ENCODE measurements at regions not wholly inside any gene's neighbourhood (a gene's known extent, or its start where the extent isn't known, plus 50 kb on each side); places are given as distances from the start of the nearest gene placed in this dataset.

DNA sequence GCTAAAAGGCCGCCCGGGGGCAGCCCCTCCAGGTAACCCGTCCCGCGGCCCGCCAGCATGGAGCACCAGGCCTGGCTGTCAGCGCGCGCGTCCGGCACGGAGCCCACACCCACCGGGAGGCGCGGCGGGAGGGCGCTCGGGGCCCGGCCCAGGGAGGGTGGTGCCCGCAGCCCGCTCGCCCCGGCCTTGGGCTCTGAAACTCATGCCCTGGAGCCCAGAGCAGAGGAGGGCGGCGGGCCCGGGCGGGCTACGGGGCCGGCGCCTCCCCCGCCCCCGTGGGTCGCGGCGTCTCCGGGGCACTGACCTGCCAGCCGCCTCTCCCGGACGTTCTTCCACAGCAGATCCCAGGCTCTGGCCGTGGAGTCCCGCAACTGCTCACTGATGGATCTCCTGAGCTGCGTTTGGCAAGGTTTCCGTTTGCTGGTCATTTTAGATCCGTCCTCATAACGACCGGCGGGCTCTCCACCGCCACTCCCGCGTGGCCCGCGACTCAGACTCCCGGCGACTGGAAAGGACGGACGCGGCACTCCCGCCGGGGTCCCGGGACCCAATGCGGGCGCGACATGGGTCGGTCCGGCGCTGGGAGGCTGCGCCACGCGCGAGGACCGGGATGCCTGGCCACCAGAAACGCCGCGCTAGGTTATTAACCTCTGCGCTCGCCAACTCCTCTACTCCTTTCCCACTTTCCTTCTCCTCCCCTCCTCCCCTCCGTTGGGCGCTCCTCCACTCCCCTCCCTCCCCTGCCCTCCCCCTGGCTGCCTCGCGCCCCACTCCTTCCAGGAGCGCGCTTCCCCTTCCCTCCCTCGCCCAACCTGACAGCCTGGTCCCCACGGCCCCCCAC lies 64.7 kb upstream of the STARD13 start:
- no peak overlapping the region for H2BK15ac ChIP-seq (replicated peaks; ENCODE audit: low read depth)
- WGBS (ENCODE audit: extremely low coverage, insufficient coverage, low lambda C conversion rate): no CpG with 5 or more reads among the region's 84 CpGs
- no peaks in the 10 kb centered on the region for H3K27me3 ChIP-seq (ENCODE audit: insufficient read depth, low read length, poor library complexity)
- no peak overlapping the region for H3K27ac ChIP-seq (ENCODE audit: low read depth, low read length)
- H2AK5ac ChIP-seq (ENCODE audit: low read length): no peak overlapping the region
- no peaks in the 10 kb centered on the region for H3K79me1 ChIP-seq (ENCODE audit: low read length)
- H3K4ac ChIP-seq (ENCODE audit: low read depth, low read length): no peak overlapping the region
- peak overlapping the region; percentile 39 for H3K9ac ChIP-seq (ENCODE audit: low read length)
- H3K4me1 ChIP-seq (ENCODE audit: control insufficient read depth, low read depth, low read length): peaks cover 2% of the 10 kb centered on the region
- H3K4me2 ChIP-seq (ENCODE audit: low read length): peak overlapping the region; percentile 60
- peak; percentile 26 for DNase-seq
- H2BK5ac ChIP-seq (ENCODE audit: low read length): no peak overlapping the region
- no peaks in the 10 kb centered on the region for H3K36me3 ChIP-seq (ENCODE audit: control insufficient read depth, insufficient read depth, low read length)
- no peak overlapping the region for H4K8ac ChIP-seq (ENCODE audit: low read depth, low read length)
- no peak overlapping the region for H4K5ac ChIP-seq (ENCODE audit: low read length)
- no peak overlapping the region for H3K23ac ChIP-seq (ENCODE audit: low read length)
- H3K56ac ChIP-seq (ENCODE audit: low read length): peak overlapping the region; percentile 63
- no peaks in the 10 kb centered on the region for H3K79me2 ChIP-seq (ENCODE audit: control insufficient read depth, insufficient read depth, low read length)
- H2BK120ac ChIP-seq (ENCODE audit: low read depth, low read length): no peak overlapping the region
- no peak overlapping the region for H3K18ac ChIP-seq (ENCODE audit: low read length)
- peak overlapping the region; percentile 35 for H3K4me3 ChIP-seq (ENCODE audit: low read length)

DNA sequence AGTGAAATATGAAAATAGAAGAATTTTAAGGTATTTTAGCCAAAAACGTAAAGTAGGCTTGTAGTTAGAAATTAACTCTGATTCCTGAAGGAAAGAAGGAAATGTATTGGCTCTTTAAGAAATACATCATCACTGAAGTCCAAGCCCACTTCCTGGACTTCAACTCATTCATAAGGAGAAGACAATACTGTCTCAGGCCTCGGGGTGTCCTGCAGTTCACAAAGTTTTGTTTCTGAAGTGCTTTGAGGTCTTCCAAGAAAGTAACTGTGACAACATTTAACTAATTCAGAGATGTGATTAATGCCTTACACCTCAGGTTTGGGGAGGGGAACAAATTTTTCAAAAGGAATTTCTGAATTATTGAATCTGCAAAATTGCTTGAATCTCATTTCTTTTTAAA lies 65.8 kb upstream of the STARD13 start:
- Histone ChIP-seq H3K18ac (ENCODE audit: low read length) (no peak overlapping the region), H3K4me3 (ENCODE audit: low read length) (no peak overlapping the region), H3K27me3 (ENCODE audit: insufficient read depth, low read length, poor library complexity) (no peaks in the 10 kb centered on the region), H3K27ac (ENCODE audit: low read depth, low read length) (no peak overlapping the region), H2BK5ac (ENCODE audit: low read length) (no peak overlapping the region), H4K8ac (ENCODE audit: low read depth, low read length) (no peak overlapping the region), H3K79me1 (ENCODE audit: low read length) (no peaks in the 10 kb centered on the region), H3K79me2 (ENCODE audit: control insufficient read depth, insufficient read depth, low read length) (no peaks in the 10 kb centered on the region), H2AK5ac (ENCODE audit: low read length) (no peak overlapping the region), H3K4me1 (ENCODE audit: control insufficient read depth, low read depth, low read length) (peaks cover 2% of the 10 kb centered on the region), H3K23ac (ENCODE audit: low read length) (no peak overlapping the region), H3K56ac (ENCODE audit: low read length) (no peak overlapping the region), H3K4me2 (ENCODE audit: low read length) (no peak overlapping the region), H3K36me3 (ENCODE audit: control insufficient read depth, insufficient read depth, low read length) (no peaks in the 10 kb centered on the region), H4K5ac (ENCODE audit: low read length) (no peak overlapping the region), H3K4ac (ENCODE audit: low read depth, low read length) (no peak overlapping the region), H2BK120ac (ENCODE audit: low read depth, low read length) (no peak overlapping the region), H3K9ac (ENCODE audit: low read length) (no peak overlapping the region), H2BK15ac (replicated peaks; ENCODE audit: low read depth) (no peak overlapping the region)
- DNase-seq: no peak
- 100% methylated on average over 1 of the region's 2 CpGs for WGBS (ENCODE audit: extremely low coverage, insufficient coverage, low lambda C conversion rate)

DNA sequence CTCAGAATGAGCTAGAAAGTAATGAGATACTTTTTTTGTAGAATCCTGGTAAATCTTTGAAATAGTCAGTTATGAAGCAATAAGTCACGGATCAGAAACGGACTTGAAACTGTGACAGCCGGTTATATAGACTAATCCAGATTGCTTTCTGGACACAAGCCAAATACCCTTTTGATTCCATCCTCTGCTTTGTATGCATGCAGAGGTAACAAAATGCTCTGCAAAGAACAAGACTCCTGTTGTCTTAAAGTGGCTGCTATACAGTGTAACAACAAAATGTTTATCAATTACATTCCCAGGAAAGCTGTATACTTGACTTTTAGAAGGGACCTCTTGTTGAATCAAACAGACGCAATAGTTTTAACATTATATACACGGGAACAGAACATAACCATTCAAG lies 66.5 kb upstream of the STARD13 start:
- H3K23ac ChIP-seq (ENCODE audit: low read length): no peak overlapping the region
- no peak for DNase-seq
- no peaks in the 10 kb centered on the region for H3K27me3 ChIP-seq (ENCODE audit: insufficient read depth, low read length, poor library complexity)
- no peaks in the 10 kb centered on the region for H3K36me3 ChIP-seq (ENCODE audit: control insufficient read depth, insufficient read depth, low read length)
- no peaks in the 10 kb centered on the region for H3K79me1 ChIP-seq (ENCODE audit: low read length)
- no peaks in the 10 kb centered on the region for H3K79me2 ChIP-seq (ENCODE audit: control insufficient read depth, insufficient read depth, low read length)
- no peak overlapping the region for H2BK15ac ChIP-seq (replicated peaks; ENCODE audit: low read depth)
- peaks cover 2% of the 10 kb centered on the region for H3K4me1 ChIP-seq (ENCODE audit: control insufficient read depth, low read depth, low read length)
- H3K4me3 ChIP-seq (ENCODE audit: low read length): no peak overlapping the region
- H3K9ac ChIP-seq (ENCODE audit: low read length): no peak overlapping the region
- no peak overlapping the region for H3K18ac ChIP-seq (ENCODE audit: low read length)
- H2AK5ac ChIP-seq (ENCODE audit: low read length): no peak overlapping the region
- no peak overlapping the region for H3K4ac ChIP-seq (ENCODE audit: low read depth, low read length)
- no peak overlapping the region for H4K8ac ChIP-seq (ENCODE audit: low read depth, low read length)
- H2BK5ac ChIP-seq (ENCODE audit: low read length): no peak overlapping the region
- H2BK120ac ChIP-seq (ENCODE audit: low read depth, low read length): no peak overlapping the region
- H3K4me2 ChIP-seq (ENCODE audit: low read length): no peak overlapping the region
- H4K5ac ChIP-seq (ENCODE audit: low read length): no peak overlapping the region
- H3K56ac ChIP-seq (ENCODE audit: low read length): no peak overlapping the region
- H3K27ac ChIP-seq (ENCODE audit: low read depth, low read length): no peak overlapping the region
- no CpG with 5 or more reads among the region's 5 CpGs for WGBS (ENCODE audit: extremely low coverage, insufficient coverage, low lambda C conversion rate)

DNA sequence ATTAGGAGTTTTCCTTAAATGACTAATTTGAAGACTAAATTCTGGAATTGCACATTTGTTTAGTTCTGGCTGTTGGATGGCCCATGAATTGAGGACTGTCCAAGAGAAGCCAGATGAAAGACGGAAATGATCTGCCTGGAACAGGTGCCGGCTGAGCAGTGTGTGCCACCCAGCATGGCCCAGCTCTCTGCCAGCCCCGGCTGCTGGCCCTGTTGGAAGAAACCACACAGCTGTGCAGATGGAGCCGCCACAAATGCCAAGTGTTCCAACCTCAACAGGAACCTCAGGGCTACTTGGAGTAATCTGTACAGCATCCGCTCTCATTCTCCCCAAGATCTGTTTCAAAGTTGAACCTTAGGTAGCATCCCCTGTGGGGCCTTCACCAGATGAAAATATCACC lies 67.0 kb upstream of the STARD13 start:
- no peak overlapping the region for H3K23ac ChIP-seq (ENCODE audit: low read length)
- H3K27me3 ChIP-seq (ENCODE audit: insufficient read depth, low read length, poor library complexity): no peaks in the 10 kb centered on the region
- H3K4ac ChIP-seq (ENCODE audit: low read depth, low read length): no peak overlapping the region
- no peak overlapping the region for H3K27ac ChIP-seq (ENCODE audit: low read depth, low read length)
- no peak overlapping the region for H3K4me2 ChIP-seq (ENCODE audit: low read length)
- no peak overlapping the region for H3K56ac ChIP-seq (ENCODE audit: low read length)
- DNase-seq: no peak
- no peak overlapping the region for H3K9ac ChIP-seq (ENCODE audit: low read length)
- no peak overlapping the region for H3K18ac ChIP-seq (ENCODE audit: low read length)
- H4K8ac ChIP-seq (ENCODE audit: low read depth, low read length): no peak overlapping the region
- H3K4me3 ChIP-seq (ENCODE audit: low read length): no peak overlapping the region
- no CpG with 5 or more reads among the region's 5 CpGs for WGBS (ENCODE audit: extremely low coverage, insufficient coverage, low lambda C conversion rate)
- H2BK5ac ChIP-seq (ENCODE audit: low read length): no peak overlapping the region
- no peaks in the 10 kb centered on the region for H3K79me2 ChIP-seq (ENCODE audit: control insufficient read depth, insufficient read depth, low read length)
- no peak overlapping the region for H4K5ac ChIP-seq (ENCODE audit: low read length)
- H3K79me1 ChIP-seq (ENCODE audit: low read length): no peaks in the 10 kb centered on the region
- no peak overlapping the region for H2BK120ac ChIP-seq (ENCODE audit: low read depth, low read length)
- no peak overlapping the region for H2BK15ac ChIP-seq (replicated peaks; ENCODE audit: low read depth)
- no peaks in the 10 kb centered on the region for H3K36me3 ChIP-seq (ENCODE audit: control insufficient read depth, insufficient read depth, low read length)
- peaks cover 2% of the 10 kb centered on the region for H3K4me1 ChIP-seq (ENCODE audit: control insufficient read depth, low read depth, low read length)
- H2AK5ac ChIP-seq (ENCODE audit: low read length): no peak overlapping the region

DNA sequence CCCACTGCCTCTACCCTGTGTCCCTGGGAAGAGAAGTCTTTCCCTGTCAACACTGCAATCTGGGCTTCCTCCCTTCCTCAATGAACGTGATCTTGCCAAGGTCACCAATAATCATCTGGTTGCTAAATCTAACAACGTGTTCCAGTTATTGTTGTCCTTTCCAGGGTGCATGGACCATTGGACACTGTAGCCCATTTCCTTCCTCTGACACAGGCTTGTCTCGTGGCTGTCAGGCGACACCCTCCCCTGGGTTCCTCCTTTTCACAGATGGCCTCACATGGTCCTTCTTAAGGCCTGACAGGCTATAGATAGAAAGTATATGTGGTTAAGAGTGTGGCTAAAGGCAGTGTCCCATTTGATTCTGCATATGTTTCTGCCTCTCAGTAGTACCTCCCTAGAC lies 67.7 kb upstream of the STARD13 start:
- no peak overlapping the region for H4K5ac ChIP-seq (ENCODE audit: low read length)
- H3K27me3 ChIP-seq (ENCODE audit: insufficient read depth, low read length, poor library complexity): no peaks in the 10 kb centered on the region
- no peak overlapping the region for H3K27ac ChIP-seq (ENCODE audit: low read depth, low read length)

DNA sequence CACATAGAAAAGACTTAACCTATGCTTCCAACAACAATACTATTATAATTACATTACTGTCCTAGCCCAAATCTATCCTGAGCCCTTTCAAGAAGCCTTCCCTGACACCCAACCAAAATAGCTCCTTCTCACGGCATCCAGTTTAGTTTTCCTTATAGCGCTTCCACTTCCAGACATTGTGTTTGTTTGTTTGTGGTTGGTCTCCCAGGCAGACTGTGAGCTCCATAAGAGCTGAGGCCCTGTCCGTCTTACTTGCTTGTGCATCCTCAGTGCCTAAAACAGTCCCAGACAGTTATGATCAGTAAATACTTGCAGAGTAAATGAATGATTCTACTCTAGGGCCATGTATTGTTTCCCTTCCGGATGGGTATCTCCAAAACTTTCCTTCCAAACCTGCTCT lies 68.1 kb upstream of the STARD13 start:
- no peak overlapping the region for H2BK120ac ChIP-seq (ENCODE audit: low read depth, low read length)
- H4K5ac ChIP-seq (ENCODE audit: low read length): no peak overlapping the region
- no peak overlapping the region for H3K18ac ChIP-seq (ENCODE audit: low read length)
- H3K4me2 ChIP-seq (ENCODE audit: low read length): no peak overlapping the region
- no peak overlapping the region for H3K4ac ChIP-seq (ENCODE audit: low read depth, low read length)
- H3K9ac ChIP-seq (ENCODE audit: low read length): no peak overlapping the region
- H2AK5ac ChIP-seq (ENCODE audit: low read length): no peak overlapping the region
- H3K56ac ChIP-seq (ENCODE audit: low read length): no peak overlapping the region
- no peak for DNase-seq
- H2BK5ac ChIP-seq (ENCODE audit: low read length): no peak overlapping the region
- H3K79me1 ChIP-seq (ENCODE audit: low read length): no peaks in the 10 kb centered on the region
- H3K23ac ChIP-seq (ENCODE audit: low read length): no peak overlapping the region
- no peaks in the 10 kb centered on the region for H3K36me3 ChIP-seq (ENCODE audit: control insufficient read depth, insufficient read depth, low read length)
- H4K8ac ChIP-seq (ENCODE audit: low read depth, low read length): no peak overlapping the region
- no peak overlapping the region for H2BK15ac ChIP-seq (replicated peaks; ENCODE audit: low read depth)
- H3K27ac ChIP-seq (ENCODE audit: low read depth, low read length): no peak overlapping the region
- H3K4me1 ChIP-seq (ENCODE audit: control insufficient read depth, low read depth, low read length): peaks cover 2% of the 10 kb centered on the region
- no peak overlapping the region for H3K4me3 ChIP-seq (ENCODE audit: low read length)
- no CpG with 5 or more reads among the region's 4 CpGs for WGBS (ENCODE audit: extremely low coverage, insufficient coverage, low lambda C conversion rate)
- H3K27me3 ChIP-seq (ENCODE audit: insufficient read depth, low read length, poor library complexity): no peaks in the 10 kb centered on the region
- no peaks in the 10 kb centered on the region for H3K79me2 ChIP-seq (ENCODE audit: control insufficient read depth, insufficient read depth, low read length)

More for the DNA sequence above, 67.7 kb upstream of the STARD13 start:
- Histone ChIP-seq H3K18ac (ENCODE audit: low read length) (no peak overlapping the region), H3K4ac (ENCODE audit: low read depth, low read length) (no peak overlapping the region), H2AK5ac (ENCODE audit: low read length) (no peak overlapping the region), H2BK120ac (ENCODE audit: low read depth, low read length) (no peak overlapping the region), H3K79me2 (ENCODE audit: control insufficient read depth, insufficient read depth, low read length) (no peaks in the 10 kb centered on the region), H4K8ac (ENCODE audit: low read depth, low read length) (no peak overlapping the region), H3K9ac (ENCODE audit: low read length) (no peak overlapping the region), H3K36me3 (ENCODE audit: control insufficient read depth, insufficient read depth, low read length) (no peaks in the 10 kb centered on the region), H2BK5ac (ENCODE audit: low read length) (no peak overlapping the region), H3K79me1 (ENCODE audit: low read length) (no peaks in the 10 kb centered on the region), H3K4me1 (ENCODE audit: control insufficient read depth, low read depth, low read length) (peaks cover 2% of the 10 kb centered on the region), H3K56ac (ENCODE audit: low read length) (no peak overlapping the region), H3K23ac (ENCODE audit: low read length) (no peak overlapping the region), H2BK15ac (replicated peaks; ENCODE audit: low read depth) (no peak overlapping the region), H3K4me3 (ENCODE audit: low read length) (no peak overlapping the region), H3K4me2 (ENCODE audit: low read length) (no peak overlapping the region)
- WGBS (ENCODE audit: extremely low coverage, insufficient coverage, low lambda C conversion rate): no CpG with 5 or more reads among the region's 4 CpGs
- DNase-seq: no peak
